Left hindlimb (tissue), 1 donor: ENCODE measurements at regions not wholly inside any gene's neighbourhood (a gene's known extent, or its start where the extent isn't known, plus 50 kb on each side); places are given as distances from the start of the nearest gene placed in this dataset.

Experiments used
- DNase-seq: peaks from one replicate; pipeline ENCODE4 v3.0.0-alpha.2; 2018

GRCh38 chr2:100222844-100223243 is 80.5 kb upstream of the AFF3 start:
- no peak for DNase-seq

- DNase-seq: no peak
Observed at GRCh38 chr2:100218552-100218951, 76.2 kb upstream of the AFF3 start.

GRCh38 chr2:100217323-100217722 is 74.9 kb upstream of the AFF3 start:
- DNase-seq: no peak

GRCh38 chr2:100216015-100216414 is 73.6 kb upstream of the AFF3 start:
- DNase-seq: no peak

- no peak for DNase-seq
Observed at GRCh38 chr2:100215371-100215770, 73.0 kb upstream of the AFF3 start.

GRCh38 chr2:100214265-100214971 is 72.0 kb upstream of the AFF3 start:
- peak; percentile 92 for DNase-seq

GRCh38 chr2:100213595-100213994 is 71.2 kb upstream of the AFF3 start:
- DNase-seq: no peak

GRCh38 chr2:100212850-100213249 is 70.5 kb upstream of the AFF3 start:
- no peak for DNase-seq

- DNase-seq: no peak
Observed at GRCh38 chr2:100211521-100211920, 69.1 kb upstream of the AFF3 start.

- DNase-seq: no peak
Observed at GRCh38 chr2:100208141-100208770, 65.9 kb upstream of the AFF3 start.

GRCh38 chr2:100207411-100207885 is 65.1 kb upstream of the AFF3 start:
- DNase-seq: no peak

GRCh38 chr2:100206731-100207255 is 64.4 kb upstream of the AFF3 start:
- no peak for DNase-seq

- no peak for DNase-seq
Observed at GRCh38 chr2:100205174-100205573, 62.8 kb upstream of the AFF3 start.

- no peak for DNase-seq
Observed at GRCh38 chr2:100202567-100202966, 60.2 kb upstream of the AFF3 start.

- DNase-seq: no peak
Observed at GRCh38 chr2:100200985-100201384, 58.6 kb upstream of the AFF3 start.

- no peak for DNase-seq
Observed at GRCh38 chr2:100199421-100199820, 57.0 kb upstream of the AFF3 start.

GRCh38 chr2:100198461-100199230 is 56.3 kb upstream of the AFF3 start:
- DNase-seq: no peak

- DNase-seq: peak; percentile 82
Observed at GRCh38 chr2:100197631-100198153, 55.3 kb upstream of the AFF3 start.

GRCh38 chr2:100196786-100197494 is 54.5 kb upstream of the AFF3 start:
- DNase-seq: no peak

- no peak for DNase-seq
Observed at GRCh38 chr2:100195942-100196341, 53.6 kb upstream of the AFF3 start.

- DNase-seq: no peak
Observed at GRCh38 chr2:100194951-100195350, 52.6 kb upstream of the AFF3 start.

- no peak for DNase-seq
Observed at GRCh38 chr2:100193291-100193710, 50.9 kb upstream of the AFF3 start.

GRCh38 chr2:100192825-100193224 is 50.4 kb upstream of the AFF3 start:
- DNase-seq: no peak
